Tibial nerve (tissue), 4 donors: ENCODE measurements at regions not wholly inside any gene's neighbourhood (a gene's known extent, or its start where the extent isn't known, plus 50 kb on each side); places are given as distances from the start of the nearest gene placed in this dataset.

Source experiments
- DNase-seq, 2 donors: peaks; one replicate each; pipeline ENCODE4 v3.0.0-alpha.2; 2019; ENCODE audit warnings: low spot score in 2 of 2
- H3K27ac ChIP-seq, 4 donors: fragments of 200-600 bp; sonication (generic) in 3 of 4; one replicate each; pipeline ENCODE4 v1.5.1; 2017 to 2019; ENCODE audit warnings: mild to moderate bottlenecking in 1 of 4
- H3K27me3 ChIP-seq, 2 donors: fragments of 200-600 bp; sonication (generic) in 1 of 2; one replicate each; pipeline versions ENCODE4 v1.5.1 to v1.6.0; 2017 to 2019
- H3K36me3 ChIP-seq, 3 donors: fragments of 200-600 bp; sonication (generic); one replicate each; pipeline ENCODE4 v1.5.1; 2018 to 2019
- H3K4me1 ChIP-seq, 4 donors: fragments of 200-600 bp; sonication (generic) in 3 of 4; one replicate each; pipeline ENCODE4 v1.5.1; 2017 to 2019
- H3K4me3 ChIP-seq, 4 donors: fragments of 200-600 bp; sonication (generic) in 3 of 4; one replicate each; pipeline ENCODE4 v1.5.1; 2017 to 2019; ENCODE audit warnings: mild to moderate bottlenecking in 1 of 4, moderate library complexity in 1 of 4
- H3K9me3 ChIP-seq, 4 donors: fragments of 200-600 bp; sonication (generic) in 3 of 4; one replicate each; pipeline ENCODE4 v1.5.1; 2017 to 2019
- CTCF ChIP-seq, 5 experiments: fragments of 200-600 bp in 3 of 5; fragments of 450-650 bp in 2 of 5; sonication (generic) in 3 of 5; IDR thresholded peaks; one replicate each; pipeline ENCODE4 v1.5.1; 2016 to 2019; ENCODE audit warnings: antibody characterized with exemption in 5 of 5, mild to moderate bottlenecking in 3 of 5, moderate library complexity in 2 of 5
- EP300 ChIP-seq, 2 donors: sonication (generic); formaldehyde crosslinking; IDR thresholded peaks; one replicate each; pipeline ENCODE4 v1.6.1; 2017; ENCODE audit warnings: antibody characterized with exemption in 2 of 2, mild to moderate bottlenecking in 1 of 2
- POLR2A ChIP-seq, 2 donors: fragments of 450-650 bp; IDR thresholded peaks; one replicate each; pipeline ENCODE4 v1.6.1; 2017; ENCODE audit warnings: antibody characterized with exemption in 2 of 2, mild to moderate bottlenecking in 2 of 2, moderate library complexity in 2 of 2
- WGBS, 2 donors: methylation state at CpG; one replicate each; pipeline ENCODE4 v1.1.5; 2018; 5-methylcytosine and 5-hydroxymethylcytosine counted together

DNA sequence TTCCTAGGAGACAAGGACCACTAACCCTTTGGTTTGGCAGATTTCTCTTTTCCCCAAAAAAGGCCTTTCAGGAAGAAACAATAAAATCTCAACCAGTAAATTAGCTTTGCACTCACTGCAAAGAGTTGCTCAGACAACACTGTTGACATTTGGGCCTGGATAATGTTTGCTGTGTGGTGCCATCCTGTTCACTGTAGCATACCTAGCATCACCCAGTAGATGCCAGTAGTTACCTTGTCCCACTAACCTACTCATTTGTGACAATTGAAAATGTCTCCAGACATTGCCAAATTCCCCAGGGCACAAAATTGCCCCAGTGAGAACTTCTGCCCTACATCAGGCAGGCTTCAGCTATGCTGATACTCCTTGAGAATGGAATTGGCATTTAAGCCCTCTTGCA, 177.0 kb upstream of the ERCC4 start:
- no peaks in the 10 kb centered on the region for H3K4me1 ChIP-seq
- no peak overlapping the region for H3K27ac ChIP-seq
- no peaks in the 10 kb centered on the region for H3K36me3 ChIP-seq
- no peak overlapping the region for H3K4me3 ChIP-seq
- peaks cover 0 to 25% (median 0%) of the 10 kb centered on the region in 4 donors for H3K9me3 ChIP-seq
- TF ChIP-seq POLR2A (IDR thresholded peaks at IDR 0.05) (no peak), CTCF (IDR thresholded peaks at IDR 0.05) (no peak), EP300 (IDR thresholded peaks at IDR 0.05) (no peak)
- no peak for DNase-seq
- H3K27me3 ChIP-seq, result no peaks in the 10 kb centered on the region

GRCh38 chr16:13743571-13743970, 176.4 kb upstream of the ERCC4 start:
- Histone ChIP-seq H3K27me3 (no peaks in the 10 kb centered on the region), H3K36me3 (no peaks in the 10 kb centered on the region), H3K4me1 (no peaks in the 10 kb centered on the region), H3K9me3 (peaks cover 0 to 27% (median 0%) of the 10 kb centered on the region in 4 donors), H3K27ac (no peak overlapping the region), H3K4me3 (no peak overlapping the region)
- no peak for TF ChIP-seq POLR2A (IDR thresholded peaks at IDR 0.05)
- no peak for TF ChIP-seq EP300 (IDR thresholded peaks at IDR 0.05)
- TF ChIP-seq CTCF (IDR thresholded peaks at IDR 0.05), result no peak
- WGBS, 2 donors, result 40 to 53% methylated on average over 1 of the region's 1 CpG
- DNase-seq, result no peak

- no peak for DNase-seq
- Histone ChIP-seq H3K9me3 (no peaks in the 10 kb centered on the region), H3K36me3 (no peaks in the 10 kb centered on the region), H3K4me1 (no peaks in the 10 kb centered on the region), H3K27me3 (no peaks in the 10 kb centered on the region), H3K27ac (no peak overlapping the region), H3K4me3 (no peak overlapping the region)
- WGBS, 2 donors, result 45% methylated on average over 14 of the region's 14 CpGs
- TF ChIP-seq EP300 (IDR thresholded peaks at IDR 0.05) (no peak), POLR2A (IDR thresholded peaks at IDR 0.05) (no peak), CTCF (IDR thresholded peaks at IDR 0.05) (no peak)
Measured at GRCh38 chr16:13756411-13757140, 163.4 kb upstream of the ERCC4 start.

DNA sequence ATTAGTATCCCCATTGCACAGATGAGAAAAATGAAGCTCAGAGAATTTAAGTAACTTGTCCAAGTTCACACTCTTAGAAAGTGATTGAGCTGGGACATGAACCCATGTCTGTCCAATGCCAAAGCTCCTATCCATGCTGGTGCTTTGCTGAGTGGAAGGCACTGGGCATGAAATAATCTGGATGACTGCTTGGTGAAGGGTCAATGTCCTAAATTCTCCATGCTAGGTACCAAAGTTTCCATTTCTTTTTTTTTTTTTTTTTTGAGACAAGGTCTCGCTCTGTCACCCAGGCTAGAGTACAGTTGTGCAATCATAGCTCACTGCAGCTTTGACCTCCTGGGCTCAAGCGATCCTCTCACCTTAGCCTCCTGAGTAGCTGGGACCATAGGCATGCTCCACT, 153.6 kb upstream of the ERCC4 start:
- no peak for DNase-seq
- no peak overlapping the region for H3K27ac ChIP-seq
- no peaks in the 10 kb centered on the region for H3K36me3 ChIP-seq
- H3K9me3 ChIP-seq, result no peaks in the 10 kb centered on the region
- no peaks in the 10 kb centered on the region for H3K4me1 ChIP-seq
- 90 to 91% methylated on average over 2 of the region's 2 CpGs for WGBS, 2 donors
- no peak overlapping the region for H3K4me3 ChIP-seq
- H3K27me3 ChIP-seq, result no peaks in the 10 kb centered on the region
- no peak for TF ChIP-seq CTCF (IDR thresholded peaks at IDR 0.05)
- TF ChIP-seq POLR2A (IDR thresholded peaks at IDR 0.05), result no peak
- no peak for TF ChIP-seq EP300 (IDR thresholded peaks at IDR 0.05)

DNA sequence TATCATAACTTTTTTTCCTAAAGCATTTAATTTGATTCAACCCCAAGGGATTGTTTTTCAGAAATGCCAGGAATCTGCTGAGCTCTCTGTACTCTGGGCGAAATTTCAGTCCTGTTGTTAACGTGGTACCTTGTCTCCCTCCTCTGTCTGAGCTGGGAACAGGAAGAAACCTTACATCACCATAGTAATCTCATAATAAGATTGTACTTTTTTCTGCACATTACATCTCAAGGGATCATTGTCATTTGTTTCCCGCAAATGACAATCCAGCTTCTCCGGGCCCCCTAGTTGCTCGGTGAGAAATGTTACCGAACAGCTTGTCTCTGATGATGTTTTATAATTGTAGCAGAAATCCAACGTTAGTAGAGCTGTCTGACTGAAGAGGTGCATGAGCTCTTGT, 152.7 kb upstream of the ERCC4 start:
- 38 to 41% methylated on average over 7 of the region's 7 CpGs for WGBS, 2 donors
- Histone ChIP-seq H3K4me1 (no peaks in the 10 kb centered on the region), H3K9me3 (no peaks in the 10 kb centered on the region), H3K27me3 (no peaks in the 10 kb centered on the region), H3K36me3 (no peaks in the 10 kb centered on the region), H3K27ac (no peak overlapping the region), H3K4me3 (no peak overlapping the region)
- no peak for DNase-seq
- TF ChIP-seq EP300 (IDR thresholded peaks at IDR 0.05) (no peak), CTCF (IDR thresholded peaks at IDR 0.05) (no peak), POLR2A (IDR thresholded peaks at IDR 0.05) (no peak)
